M059J (cell line): ENCODE measurements at regions not wholly inside any gene's neighbourhood (a gene's known extent, or its start where the extent isn't known, plus 50 kb on each side); places are given as distances from the start of the nearest gene placed in this dataset.

Source experiments
- DNase-seq: peaks from one replicate; pipeline ENCODE4 v3.0.0-alpha.2; 2012; ENCODE audit warnings: low read depth

DNA sequence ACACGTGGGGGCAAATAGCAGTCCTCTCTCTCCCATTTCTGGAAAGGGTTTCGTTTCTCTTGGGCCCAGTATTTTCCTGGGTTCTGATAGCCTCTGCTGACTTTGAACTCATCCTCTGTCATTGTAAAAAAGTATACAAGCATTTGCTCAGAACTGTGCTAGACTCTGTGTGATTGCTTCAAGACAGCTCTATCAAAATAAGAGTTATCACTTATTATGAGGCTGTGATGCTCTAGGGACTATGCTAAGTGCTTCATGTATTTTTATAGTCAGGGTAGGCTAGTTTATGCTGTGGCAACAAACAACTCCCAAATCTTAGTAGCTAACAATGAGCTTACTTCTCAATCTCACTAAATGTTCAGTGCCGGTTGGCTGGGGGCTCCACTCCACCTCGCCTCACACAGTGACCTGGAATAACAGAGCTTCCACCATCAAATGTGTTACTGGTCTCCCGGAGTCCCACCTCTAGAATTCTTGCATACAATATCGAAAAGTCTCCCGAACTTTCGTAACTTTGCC lies 110.8 kb upstream of the CDC42EP3 start:
- DNase-seq = no peak

GRCh38 chr2:37782721-37783371 lies 111.4 kb upstream of the CDC42EP3 start:
- DNase-seq = peak; percentile 73

GRCh38 chr2:37783545-37783944 lies 112.1 kb upstream of the CDC42EP3 start:
- DNase-seq = no peak

GRCh38 chr2:37784071-37784758 lies 112.8 kb upstream of the CDC42EP3 start:
- DNase-seq = no peak

DNA sequence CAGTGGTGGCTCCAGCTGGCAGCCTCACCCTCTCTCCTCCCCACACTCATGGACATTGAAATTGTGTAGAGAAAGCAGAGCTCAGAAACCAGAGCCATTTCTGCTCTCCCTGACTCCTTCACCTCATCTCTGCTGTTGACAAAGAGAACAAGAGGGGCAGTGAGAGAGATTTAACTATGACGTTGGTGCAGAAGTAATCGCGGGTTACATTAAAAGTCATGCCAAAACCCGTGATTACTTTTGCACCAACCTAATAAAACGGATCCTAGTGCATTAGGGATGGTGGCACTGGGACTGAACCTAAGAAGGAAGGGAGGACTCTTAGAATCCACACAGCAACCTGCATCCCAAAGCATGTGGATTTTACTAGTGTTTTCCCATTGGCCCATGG lies 113.3 kb upstream of the CDC42EP3 start:
- DNase-seq = no peak

- no peak for DNase-seq
Observed at GRCh38 chr2:37786191-37786698, 114.8 kb upstream of the CDC42EP3 start.

- no peak for DNase-seq
Observed at GRCh38 chr2:37786854-37787253, 115.4 kb upstream of the CDC42EP3 start.

- no peak for DNase-seq
Observed at GRCh38 chr2:37788602-37789209, 117.3 kb upstream of the CDC42EP3 start.

DNA sequence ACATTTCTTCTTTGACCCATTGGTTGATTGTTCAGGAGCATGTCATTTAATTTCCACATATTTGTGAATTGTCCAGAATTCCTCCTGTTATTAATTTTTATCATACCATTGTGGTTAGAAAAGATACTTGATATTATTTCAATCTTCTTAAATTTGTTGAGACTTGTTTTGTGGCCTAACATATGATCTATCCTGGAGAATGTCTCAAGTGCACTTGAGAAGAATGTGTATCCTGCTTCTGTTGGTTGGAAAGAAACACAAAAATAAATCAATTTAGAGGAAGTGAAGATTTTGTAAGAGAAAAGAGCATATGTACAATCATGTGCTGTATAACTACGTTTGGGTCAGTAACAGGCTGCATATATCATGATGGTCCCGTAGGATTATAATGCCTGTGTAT lies 118.6 kb upstream of the CDC42EP3 start:
- no peak for DNase-seq

DNA sequence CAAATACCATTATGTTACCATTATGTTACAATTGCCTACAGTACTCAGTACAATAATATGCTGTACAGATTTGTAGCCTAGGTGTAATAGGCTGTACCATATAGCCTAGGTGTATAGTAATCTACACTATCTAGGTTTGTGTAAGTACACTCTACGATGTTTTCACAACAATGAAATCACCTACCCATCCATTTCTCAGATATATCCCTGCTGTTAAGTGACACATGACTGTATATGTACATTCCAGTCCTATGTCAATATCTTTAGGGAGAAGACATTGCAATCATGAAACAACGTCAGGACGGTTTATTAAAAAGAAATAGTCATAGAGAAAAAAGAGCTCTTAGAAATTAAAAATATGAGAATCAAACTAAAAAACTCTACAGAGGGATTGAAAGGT lies 119.0 kb upstream of the CDC42EP3 start:
- DNase-seq = no peak

DNA sequence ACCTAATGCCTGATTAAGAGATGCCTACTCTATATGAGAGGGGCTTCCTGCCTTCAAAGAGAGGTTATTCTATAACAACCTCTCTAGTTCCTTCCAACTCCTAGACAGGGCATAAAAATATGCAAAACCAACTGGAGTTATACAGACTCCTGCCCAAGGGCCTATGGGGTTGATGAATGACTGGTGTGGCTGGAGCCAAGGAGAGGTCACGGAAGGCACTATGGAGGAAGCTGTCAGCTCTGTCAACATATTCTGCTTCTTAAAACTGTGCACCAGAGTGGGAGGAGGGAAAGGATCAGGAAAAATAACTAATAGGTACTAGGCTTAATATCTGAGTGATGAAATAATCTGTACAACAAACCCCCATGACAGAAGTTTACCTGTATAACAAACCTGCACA lies 120.9 kb upstream of the CDC42EP3 start:
- no peak for DNase-seq

GRCh38 chr2:37793004-37793403 lies 121.6 kb upstream of the CDC42EP3 start:
- no peak for DNase-seq

DNA sequence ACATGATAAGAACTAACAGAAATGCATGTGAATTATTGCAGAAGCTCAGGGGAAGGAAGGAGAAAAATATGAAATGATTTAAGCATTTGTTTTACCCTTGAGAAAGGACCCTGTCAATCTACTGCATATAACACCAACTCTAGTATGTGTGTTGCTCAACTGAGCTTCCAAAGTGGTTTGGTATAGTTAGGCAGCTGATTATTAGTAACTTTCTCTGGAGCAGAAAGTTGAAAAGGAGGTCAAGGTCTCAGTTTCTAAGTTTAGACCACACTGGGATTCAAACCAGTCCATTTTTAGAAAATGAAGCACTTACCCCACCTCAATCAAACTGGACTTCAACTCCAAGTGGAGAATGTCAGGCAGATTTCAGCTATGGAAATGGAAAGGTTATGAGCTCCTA lies 123.3 kb upstream of the CDC42EP3 start:
- no peak for DNase-seq

- DNase-seq = no peak
Observed at GRCh38 chr2:37795456-37795855, 124.0 kb upstream of the CDC42EP3 start.

DNA sequence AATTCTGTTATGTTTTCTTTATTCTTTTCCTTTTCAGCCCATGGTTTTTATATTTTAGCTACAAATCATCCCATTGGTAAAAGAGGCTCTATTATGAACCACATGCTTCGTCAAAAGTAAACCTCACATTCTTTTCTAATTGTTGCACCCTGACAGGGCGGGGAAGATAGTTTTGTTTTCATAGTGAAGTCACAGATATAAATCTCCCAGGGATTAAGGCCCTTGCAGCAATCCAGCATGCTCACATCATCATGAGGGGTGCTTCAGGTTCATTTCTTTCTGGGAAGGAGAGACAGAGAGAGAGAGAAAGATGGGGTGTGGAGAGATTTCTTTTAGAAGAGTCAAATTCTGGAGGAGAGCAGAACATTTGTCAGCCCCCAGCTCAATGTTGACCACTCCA lies 124.5 kb upstream of the CDC42EP3 start:
- DNase-seq = peak; percentile 95

- DNase-seq = no peak
Observed at GRCh38 chr2:37796481-37796880, 125.0 kb upstream of the CDC42EP3 start.

DNA sequence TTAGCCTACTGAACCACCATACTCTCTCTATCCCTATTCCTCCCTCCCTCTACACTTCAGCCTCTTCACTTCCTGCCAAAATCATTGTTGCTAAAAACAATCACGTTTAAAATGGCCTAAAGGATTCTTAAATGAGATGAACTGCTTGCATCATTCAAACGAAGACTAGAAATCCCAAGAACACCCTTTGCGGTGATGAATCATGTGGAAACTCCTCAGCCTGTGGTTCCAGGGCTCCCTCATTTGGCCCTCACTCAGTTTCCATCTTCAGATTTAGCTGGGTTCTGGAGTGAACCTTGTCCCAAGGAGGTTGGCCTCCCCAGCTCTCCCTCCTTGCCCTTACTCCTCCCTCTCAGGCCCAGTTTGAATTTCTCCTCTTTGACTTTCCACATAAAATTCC lies 125.6 kb upstream of the CDC42EP3 start:
- peak; percentile 98 for DNase-seq

- DNase-seq = peak; percentile 57
Observed at GRCh38 chr2:37798315-37799005, 126.6 kb upstream of the RMDN2 start.

DNA sequence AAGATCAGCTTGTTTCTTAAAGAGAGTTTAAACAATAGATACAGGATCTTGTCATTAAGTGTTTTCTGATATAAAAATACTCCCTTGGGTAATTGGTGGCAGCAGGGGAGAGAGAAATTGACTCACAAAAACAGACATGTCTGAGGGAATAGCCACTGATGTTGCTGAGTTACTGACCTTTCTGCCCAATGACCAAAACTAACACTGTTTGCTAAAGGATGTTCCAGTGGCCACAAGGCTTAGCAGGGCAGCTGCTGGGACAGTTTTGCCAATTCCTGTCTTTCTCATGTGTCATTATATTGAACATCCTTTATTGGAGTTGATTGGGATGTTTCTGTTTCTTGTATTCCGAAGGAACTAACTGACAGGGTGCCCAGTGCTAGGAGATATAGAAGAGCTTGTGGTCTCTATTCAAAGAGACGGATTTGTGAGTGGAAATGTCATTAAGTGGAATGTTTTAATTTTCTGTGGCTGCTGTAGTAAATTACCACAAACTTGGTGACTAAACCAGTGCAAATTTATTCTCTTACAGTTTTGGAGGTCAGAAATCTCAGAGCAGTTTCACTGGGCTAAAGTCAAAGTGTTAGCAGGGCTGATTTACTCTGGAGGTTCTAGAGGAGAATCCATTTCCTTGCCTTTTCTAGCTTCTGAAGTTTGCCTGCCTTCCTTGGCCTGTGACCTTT lies 124.8 kb upstream of the RMDN2 start:
- peak; percentile 73 for DNase-seq

DNA sequence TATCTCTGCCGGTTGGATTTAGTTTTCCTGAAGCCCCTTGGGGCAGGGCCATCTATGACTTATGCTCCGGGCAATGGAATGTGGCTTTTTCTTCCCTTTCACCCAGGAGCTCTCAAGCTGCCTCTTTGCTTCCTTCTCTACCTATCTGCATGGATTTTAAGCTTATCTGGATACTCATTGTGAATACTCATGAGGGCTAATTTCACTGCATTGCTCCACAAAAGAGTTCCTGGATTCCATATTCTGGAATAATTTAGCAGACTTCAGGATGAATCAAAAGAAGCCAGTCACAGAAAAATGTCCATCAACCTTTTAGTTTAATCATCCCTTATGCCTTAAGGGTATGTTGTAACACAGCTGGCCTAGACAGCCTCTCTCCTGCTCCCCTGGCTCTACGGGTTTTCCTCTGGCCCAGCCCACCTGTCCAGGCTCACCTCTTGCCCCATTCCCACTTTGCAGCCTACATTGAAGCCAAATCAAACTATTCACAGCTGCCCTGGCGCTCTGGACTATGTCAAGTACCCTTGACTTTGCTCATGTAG lies 122.8 kb upstream of the RMDN2 start:
- DNase-seq = peak; percentile 74

GRCh38 chr2:37802899-37803379 lies 122.1 kb upstream of the RMDN2 start:
- peak; percentile 93 for DNase-seq
